SK-N-SH (cell line): ENCODE measurements at regions not wholly inside any gene's neighbourhood (a gene's known extent, or its start where the extent isn't known, plus 50 kb on each side); places are given as distances from the start of the nearest gene placed in this dataset.
"Not testable (repeated sequence)": the region's sequence is repeated elsewhere in the genome, so short reads cannot be mapped to it uniquely, and the experiment has no call there.

Experiments used
- CTCF ChIP-seq: fragments of 200-600 bp; sonication (generic); IDR thresholded peaks from 2 replicates; pipeline ENCODE4 v1.6.1; 2017; ENCODE audit warnings: antibody characterized with exemption, mild to moderate bottlenecking, moderate library complexity
- ELF1 ChIP-seq: IDR thresholded peaks from 2 replicates; pipeline ENCODE4 v1.4.0; 2012
- EZH2phosphoT487 ChIP-seq: fragments of 200-600 bp; sonication (generic); IDR thresholded peaks from 2 replicates; pipeline ENCODE4 v1.6.1; 2017; ENCODE audit warnings: low read depth, mixed run types, mild to moderate bottlenecking, antibody characterized with exemption, moderate library complexity, borderline replicate concordance
- FOXM1 ChIP-seq: IDR thresholded peaks from 2 replicates; pipeline ENCODE4 v1.4.0; 2012; ENCODE audit warnings: low read depth, mild to moderate bottlenecking
- GABPA ChIP-seq: IDR thresholded peaks from 2 replicates; pipeline ENCODE4 v1.4.0; 2012; ENCODE audit warnings: low read depth, mild to moderate bottlenecking
- JUND ChIP-seq: IDR thresholded peaks from 2 replicates; pipeline ENCODE4 v1.4.0; 2012
- MAX ChIP-seq: IDR thresholded peaks from 2 replicates; pipeline ENCODE4 v1.4.0; 2012; ENCODE audit warnings: low read depth
- POLR2AphosphoS5 ChIP-seq: IDR thresholded peaks from 2 replicates; pipeline ENCODE4 v1.6.1; 2012; ENCODE audit warnings: low read depth, low read length
- RAD21 ChIP-seq: IDR thresholded peaks from 2 replicates; pipeline ENCODE4 v1.6.1; 2012; ENCODE audit warnings: mild to moderate bottlenecking, low read length
- RCOR1 ChIP-seq: fragments of 150-350 bp; IDR thresholded peaks from 2 replicates; pipeline ENCODE4 v1.6.1; 2017; ENCODE audit warnings: antibody characterized with exemption, low read length
- RFX5 ChIP-seq: IDR thresholded peaks from 2 replicates; pipeline ENCODE4 v1.6.1; 2012; ENCODE audit warnings: mild to moderate bottlenecking, improper control_type of control experiment, low read length
- SMC3 ChIP-seq: IDR thresholded peaks from 2 replicates; pipeline ENCODE4 v1.6.1; 2012; ENCODE audit warnings: low read depth, low read length, improper control_type of control experiment
- USF2 ChIP-seq: fragments of 150-350 bp; IDR thresholded peaks from 2 replicates; pipeline ENCODE4 v1.6.1; 2017; ENCODE audit warnings: antibody characterized with exemption, low read length, low read depth, borderline replicate concordance
- YY1 ChIP-seq: IDR thresholded peaks from 2 replicates; pipeline ENCODE4 v1.4.0; 2012; ENCODE audit warnings: low read depth, mild to moderate bottlenecking

GRCh38 chrX:115735269-115735668, 174.3 kb downstream of the PLS3 start:
- not testable (repeated sequence) for TF ChIP-seq USF2, CTCF, MAX, RAD21, SMC3, ELF1, EZH2phosphoT487, FOXM1, RFX5, GABPA, POLR2AphosphoS5, JUND, RCOR1
- TF ChIP-seq YY1 = peak; percentile 47; the same call in 1 of the 2 replicates
